ENCODE measurements at regions not wholly inside any gene's neighbourhood (a gene's known extent, or its start where the extent isn't known, plus 50 kb on each side); places are given as distances from the start of the nearest gene placed in this dataset.

- Histone ChIP-seq H3K4me3 (ENCODE audit: low read depth in 1 of 3, low read length in 3 of 3) (no peak overlapping the region), H3K36me3 (ENCODE audit: control insufficient read depth in 3 of 3, insufficient read depth in 2 of 3, low read depth in 1 of 3, low read length in 3 of 3) (no peaks in the 10 kb centered on the region), H3K27ac (ENCODE audit: low read depth in 1 of 3, low read length in 2 of 3) (no peak overlapping the region), H3K4me1 (ENCODE audit: control insufficient read depth in 3 of 3, insufficient read depth in 2 of 3, low read depth in 1 of 3, low read length in 2 of 3) (no peaks in the 10 kb centered on the region), H3K27me3 (ENCODE audit: control insufficient read depth in 3 of 3, insufficient read depth in 3 of 3, low read length in 3 of 3) (no peaks in the 10 kb centered on the region), H3K9me3 (ENCODE audit: control insufficient read depth in 2 of 2, insufficient read depth in 1 of 2, low read depth in 1 of 2, low read length in 1 of 2) (no peaks in the 10 kb centered on the region)
- 49 to 60% (median 54%) methylated on average over 3 of the region's 3 CpGs for WGBS, 3 donors
- DNase-seq (no peak), FAIRE-seq (no peak)
Measured at GRCh38 chr7:119692541-119692940, 580.4 kb upstream of the KCND2 start.

GRCh38 chr7:119694506-119694905 lies 578.5 kb upstream of the KCND2 start:
- H3K4me1 ChIP-seq (ENCODE audit: control insufficient read depth in 3 of 3, insufficient read depth in 2 of 3, low read depth in 1 of 3, low read length in 2 of 3), result no peaks in the 10 kb centered on the region
- no peaks in the 10 kb centered on the region for H3K27me3 ChIP-seq (ENCODE audit: control insufficient read depth in 3 of 3, insufficient read depth in 3 of 3, low read length in 3 of 3)
- 25 to 66% (median 36%) methylated on average over 1 of the region's 1 CpG for WGBS, 3 donors
- H3K9me3 ChIP-seq (ENCODE audit: control insufficient read depth in 2 of 2, insufficient read depth in 1 of 2, low read depth in 1 of 2, low read length in 1 of 2), result no peaks in the 10 kb centered on the region
- no peak for DNase-seq
- FAIRE-seq, result no peak
- H3K4me3 ChIP-seq (ENCODE audit: low read depth in 1 of 3, low read length in 3 of 3), result no peak overlapping the region
- no peaks in the 10 kb centered on the region for H3K36me3 ChIP-seq (ENCODE audit: control insufficient read depth in 3 of 3, insufficient read depth in 2 of 3, low read depth in 1 of 3, low read length in 3 of 3)
- no peak overlapping the region for H3K27ac ChIP-seq (ENCODE audit: low read depth in 1 of 3, low read length in 2 of 3)

GRCh38 chr7:119696336-119696735 lies 576.6 kb upstream of the KCND2 start:
- H3K27ac ChIP-seq (ENCODE audit: low read depth in 1 of 3, low read length in 2 of 3), result no peak overlapping the region
- H3K36me3 ChIP-seq (ENCODE audit: control insufficient read depth in 3 of 3, insufficient read depth in 2 of 3, low read depth in 1 of 3, low read length in 3 of 3), result no peaks in the 10 kb centered on the region
- FAIRE-seq (no peak), DNase-seq (no peak)
- H3K27me3 ChIP-seq (ENCODE audit: control insufficient read depth in 3 of 3, insufficient read depth in 3 of 3, low read length in 3 of 3), result no peaks in the 10 kb centered on the region
- H3K4me1 ChIP-seq (ENCODE audit: control insufficient read depth in 3 of 3, insufficient read depth in 2 of 3, low read depth in 1 of 3, low read length in 2 of 3), result no peaks in the 10 kb centered on the region
- no peak overlapping the region for H3K4me3 ChIP-seq (ENCODE audit: low read depth in 1 of 3, low read length in 3 of 3)
- WGBS, 3 donors, result 78 to 84% (median 81%) methylated on average over 3 of the region's 3 CpGs
- no peaks in the 10 kb centered on the region for H3K9me3 ChIP-seq (ENCODE audit: control insufficient read depth in 2 of 2, insufficient read depth in 1 of 2, low read depth in 1 of 2, low read length in 1 of 2)

GRCh38 chr7:119703895-119704294 lies 569.1 kb upstream of the KCND2 start:
- FAIRE-seq, result no peak
- Histone ChIP-seq H3K36me3 (ENCODE audit: control insufficient read depth in 3 of 3, insufficient read depth in 2 of 3, low read depth in 1 of 3, low read length in 3 of 3) (no peaks in the 10 kb centered on the region), H3K27ac (ENCODE audit: low read depth in 1 of 3, low read length in 2 of 3) (no peak overlapping the region), H3K4me3 (ENCODE audit: low read depth in 1 of 3, low read length in 3 of 3) (no peak overlapping the region), H3K27me3 (ENCODE audit: control insufficient read depth in 3 of 3, insufficient read depth in 3 of 3, low read length in 3 of 3) (no peaks in the 10 kb centered on the region), H3K9me3 (ENCODE audit: control insufficient read depth in 2 of 2, insufficient read depth in 1 of 2, low read depth in 1 of 2, low read length in 1 of 2) (no peaks in the 10 kb centered on the region), H3K4me1 (ENCODE audit: control insufficient read depth in 3 of 3, insufficient read depth in 2 of 3, low read depth in 1 of 3, low read length in 2 of 3) (no peaks in the 10 kb centered on the region)
- 76 to 88% (median 83%) methylated on average over 1 of the region's 1 CpG for WGBS, 3 donors
- DNase-seq, result no peak

GRCh38 chr7:119706608-119707007 lies 566.4 kb upstream of the KCND2 start:
- DNase-seq (no peak), FAIRE-seq (no peak)
- 81 to 85% (median 83%) methylated on average over 2 of the region's 2 CpGs for WGBS, 3 donors
- no peaks in the 10 kb centered on the region for H3K9me3 ChIP-seq (ENCODE audit: control insufficient read depth in 2 of 2, insufficient read depth in 1 of 2, low read depth in 1 of 2, low read length in 1 of 2)
- no peaks in the 10 kb centered on the region for H3K27me3 ChIP-seq (ENCODE audit: control insufficient read depth in 3 of 3, insufficient read depth in 3 of 3, low read length in 3 of 3)
- H3K4me3 ChIP-seq (ENCODE audit: low read depth in 1 of 3, low read length in 3 of 3), result no peak overlapping the region
- H3K4me1 ChIP-seq (ENCODE audit: control insufficient read depth in 3 of 3, insufficient read depth in 2 of 3, low read depth in 1 of 3, low read length in 2 of 3), result no peaks in the 10 kb centered on the region
- no peaks in the 10 kb centered on the region for H3K36me3 ChIP-seq (ENCODE audit: control insufficient read depth in 3 of 3, insufficient read depth in 2 of 3, low read depth in 1 of 3, low read length in 3 of 3)
- H3K27ac ChIP-seq (ENCODE audit: low read depth in 1 of 3, low read length in 2 of 3), result no peak overlapping the region

GRCh38 chr7:119708891-119709290 lies 564.1 kb upstream of the KCND2 start:
- DNase-seq (no peak), FAIRE-seq (no peak)
- Histone ChIP-seq H3K4me3 (ENCODE audit: low read depth in 1 of 3, low read length in 3 of 3) (no peak overlapping the region), H3K4me1 (ENCODE audit: control insufficient read depth in 3 of 3, insufficient read depth in 2 of 3, low read depth in 1 of 3, low read length in 2 of 3) (no peaks in the 10 kb centered on the region), H3K9me3 (ENCODE audit: control insufficient read depth in 2 of 2, insufficient read depth in 1 of 2, low read depth in 1 of 2, low read length in 1 of 2) (no peaks in the 10 kb centered on the region), H3K27ac (ENCODE audit: low read depth in 1 of 3, low read length in 2 of 3) (no peak overlapping the region), H3K36me3 (ENCODE audit: control insufficient read depth in 3 of 3, insufficient read depth in 2 of 3, low read depth in 1 of 3, low read length in 3 of 3) (no peaks in the 10 kb centered on the region), H3K27me3 (ENCODE audit: control insufficient read depth in 3 of 3, insufficient read depth in 3 of 3, low read length in 3 of 3) (no peaks in the 10 kb centered on the region)
- WGBS, 3 donors, result 29 to 47% (median 46%) methylated on average over 3 of the region's 3 CpGs

- DNase-seq (no peak), FAIRE-seq (no peak)
- WGBS, 3 donors, result 57 to 68% (median 65%) methylated on average over 3 of the region's 3 CpGs
- Histone ChIP-seq H3K9me3 (ENCODE audit: control insufficient read depth in 2 of 2, insufficient read depth in 1 of 2, low read depth in 1 of 2, low read length in 1 of 2) (no peaks in the 10 kb centered on the region), H3K4me3 (ENCODE audit: low read depth in 1 of 3, low read length in 3 of 3) (no peak overlapping the region), H3K27me3 (ENCODE audit: control insufficient read depth in 3 of 3, insufficient read depth in 3 of 3, low read length in 3 of 3) (no peaks in the 10 kb centered on the region), H3K4me1 (ENCODE audit: control insufficient read depth in 3 of 3, insufficient read depth in 2 of 3, low read depth in 1 of 3, low read length in 2 of 3) (no peaks in the 10 kb centered on the region), H3K36me3 (ENCODE audit: control insufficient read depth in 3 of 3, insufficient read depth in 2 of 3, low read depth in 1 of 3, low read length in 3 of 3) (no peaks in the 10 kb centered on the region), H3K27ac (ENCODE audit: low read depth in 1 of 3, low read length in 2 of 3) (no peak overlapping the region)
Measured at GRCh38 chr7:119711104-119711503, 561.9 kb upstream of the KCND2 start.

- Histone ChIP-seq H3K4me3 (ENCODE audit: low read depth in 1 of 3, low read length in 3 of 3) (no peak overlapping the region), H3K27me3 (ENCODE audit: control insufficient read depth in 3 of 3, insufficient read depth in 3 of 3, low read length in 3 of 3) (no peaks in the 10 kb centered on the region), H3K4me1 (ENCODE audit: control insufficient read depth in 3 of 3, insufficient read depth in 2 of 3, low read depth in 1 of 3, low read length in 2 of 3) (no peaks in the 10 kb centered on the region), H3K27ac (ENCODE audit: low read depth in 1 of 3, low read length in 2 of 3) (no peak overlapping the region), H3K9me3 (ENCODE audit: control insufficient read depth in 2 of 2, insufficient read depth in 1 of 2, low read depth in 1 of 2, low read length in 1 of 2) (no peaks in the 10 kb centered on the region), H3K36me3 (ENCODE audit: control insufficient read depth in 3 of 3, insufficient read depth in 2 of 3, low read depth in 1 of 3, low read length in 3 of 3) (no peaks in the 10 kb centered on the region)
- DNase-seq (no peak), FAIRE-seq (no peak)
- 34 to 50% (median 38%) methylated on average over 4 of the region's 4 CpGs for WGBS, 3 donors
Measured at GRCh38 chr7:119712886-119713462, 560.0 kb upstream of the KCND2 start.

GRCh38 chr7:119713606-119714005 lies 559.4 kb upstream of the KCND2 start:
- WGBS, 3 donors, result 81 to 89% (median 88%) methylated on average over 7 of the region's 7 CpGs
- no peaks in the 10 kb centered on the region for H3K4me1 ChIP-seq (ENCODE audit: control insufficient read depth in 3 of 3, insufficient read depth in 2 of 3, low read depth in 1 of 3, low read length in 2 of 3)
- DNase-seq (no peak), FAIRE-seq (no peak)
- H3K27me3 ChIP-seq (ENCODE audit: control insufficient read depth in 3 of 3, insufficient read depth in 3 of 3, low read length in 3 of 3), result no peaks in the 10 kb centered on the region
- H3K36me3 ChIP-seq (ENCODE audit: control insufficient read depth in 3 of 3, insufficient read depth in 2 of 3, low read depth in 1 of 3, low read length in 3 of 3), result no peaks in the 10 kb centered on the region
- no peaks in the 10 kb centered on the region for H3K9me3 ChIP-seq (ENCODE audit: control insufficient read depth in 2 of 2, insufficient read depth in 1 of 2, low read depth in 1 of 2, low read length in 1 of 2)
- H3K4me3 ChIP-seq (ENCODE audit: low read depth in 1 of 3, low read length in 3 of 3), result no peak overlapping the region
- H3K27ac ChIP-seq (ENCODE audit: low read depth in 1 of 3, low read length in 2 of 3), result no peak overlapping the region

Data from small intestine (tissue), 7 donors.